ENCODE measurements at regions not wholly inside any gene's neighbourhood (a gene's known extent, or its start where the extent isn't known, plus 50 kb on each side); places are given as distances from the start of the nearest gene placed in this dataset.

DNA sequence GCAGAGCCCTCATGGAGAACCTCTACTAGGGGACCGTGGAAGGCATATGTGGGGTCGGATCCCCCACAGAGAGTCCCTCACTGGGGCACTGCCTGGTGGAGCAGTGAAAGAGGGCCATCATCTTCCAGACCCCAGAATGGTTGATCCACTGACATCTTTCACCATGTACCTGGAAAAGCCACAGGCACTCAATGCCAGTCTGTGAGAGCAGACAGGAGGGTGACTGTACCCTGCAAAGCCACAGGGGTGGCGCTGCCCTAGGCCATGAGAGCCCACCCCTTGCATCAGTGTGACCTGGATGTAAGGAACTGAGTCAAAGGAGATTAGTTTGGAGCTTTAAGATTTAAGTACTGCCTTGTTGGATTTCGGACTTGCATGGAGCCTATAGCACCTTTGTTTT, 1276.7 kb upstream of the PRMT6 start:
- TF ChIP-seq, protein P1, sequence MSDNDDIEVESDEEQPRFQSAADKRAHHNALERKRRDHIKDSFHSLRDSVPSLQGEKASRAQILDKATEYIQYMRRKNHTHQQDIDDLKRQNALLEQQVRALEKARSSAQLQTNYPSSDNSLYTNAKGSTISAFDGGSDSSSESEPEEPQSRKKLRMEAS (IDR thresholded peaks at IDR 0.05; ENCODE audit: low read depth, low read length), result no peak
- TF ChIP-seq, protein P2, sequence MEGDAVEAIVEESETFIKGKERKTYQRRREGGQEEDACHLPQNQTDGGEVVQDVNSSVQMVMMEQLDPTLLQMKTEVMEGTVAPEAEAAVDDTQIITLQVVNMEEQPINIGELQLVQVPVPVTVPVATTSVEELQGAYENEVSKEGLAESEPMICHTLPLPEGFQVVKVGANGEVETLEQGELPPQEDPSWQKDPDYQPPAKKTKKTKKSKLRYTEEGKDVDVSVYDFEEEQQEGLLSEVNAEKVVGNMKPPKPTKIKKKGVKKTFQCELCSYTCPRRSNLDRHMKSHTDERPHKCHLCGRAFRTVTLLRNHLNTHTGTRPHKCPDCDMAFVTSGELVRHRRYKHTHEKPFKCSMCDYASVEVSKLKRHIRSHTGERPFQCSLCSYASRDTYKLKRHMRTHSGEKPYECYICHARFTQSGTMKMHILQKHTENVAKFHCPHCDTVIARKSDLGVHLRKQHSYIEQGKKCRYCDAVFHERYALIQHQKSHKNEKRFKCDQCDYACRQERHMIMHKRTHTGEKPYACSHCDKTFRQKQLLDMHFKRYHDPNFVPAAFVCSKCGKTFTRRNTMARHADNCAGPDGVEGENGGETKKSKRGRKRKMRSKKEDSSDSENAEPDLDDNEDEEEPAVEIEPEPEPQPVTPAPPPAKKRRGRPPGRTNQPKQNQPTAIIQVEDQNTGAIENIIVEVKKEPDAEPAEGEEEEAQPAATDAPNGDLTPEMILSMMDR (IDR thresholded peaks at IDR 0.05; ENCODE audit: low read depth, low read length), result no peak
- TF ChIP-seq POLR2A (IDR thresholded peaks at IDR 0.05; ENCODE audit: extremely low read depth, insufficient read length) (no peak), MYC (IDR thresholded peaks at IDR 0.05; ENCODE audit: low read depth, low read length) (no peak)
